Esophagus muscularis mucosa (tissue), 4 donors: ENCODE measurements at regions not wholly inside any gene's neighbourhood (a gene's known extent, or its start where the extent isn't known, plus 50 kb on each side); places are given as distances from the start of the nearest gene placed in this dataset.

Experiments used
- DNase-seq: peaks from one replicate; pipeline ENCODE4 v3.0.0-alpha.2; 2017; ENCODE audit errors: extremely low spot score
- H3K27ac ChIP-seq, 4 donors: fragments of 200-600 bp; sonication (generic); replicated peaks in 1 of 4; 1 replicate in 3 of 4; 2 replicates in 1 of 4; pipeline ENCODE4 v1.5.1; 2016 to 2019; ENCODE audit warnings: mild to moderate bottlenecking in 1 of 4
- H3K27me3 ChIP-seq, 4 donors: fragments of 200-600 bp; sonication (generic); one replicate each; pipeline versions ENCODE4 v1.5.1 to v1.6.0; 2016 to 2019
- H3K36me3 ChIP-seq, 4 donors: fragments of 200-600 bp; sonication (generic); one replicate each; pipeline ENCODE4 v1.5.1; 2016 to 2019
- H3K4me1 ChIP-seq, 4 donors: fragments of 200-600 bp; sonication (generic); one replicate each; pipeline ENCODE4 v1.5.1; 2016 to 2019
- H3K4me3 ChIP-seq, 4 donors: fragments of 200-600 bp; sonication (generic); 1 replicate in 2 of 4; 2 replicates in 2 of 4; pipeline ENCODE4 v1.5.1; 2016 to 2019; ENCODE audit warnings: mild to moderate bottlenecking in 4 of 4, moderate library complexity in 1 of 4
- H3K9me3 ChIP-seq, 4 donors: fragments of 200-600 bp; sonication (generic); 1 replicate in 3 of 4; 2 replicates in 1 of 4; pipeline ENCODE4 v1.5.1; 2016 to 2019
- CTCF ChIP-seq, 3 experiments: fragments of 200-600 bp in 2 of 3; fragments of 450-650 bp in 1 of 3; sonication (generic) in 2 of 3; IDR thresholded peaks; one replicate each; pipeline ENCODE4 v1.5.1; 2017 to 2019; ENCODE audit warnings: antibody characterized with exemption in 3 of 3, mild to moderate bottlenecking in 2 of 3, moderate library complexity in 1 of 3
- EP300 ChIP-seq: sonication (generic); formaldehyde crosslinking; IDR thresholded peaks from one replicate; pipeline ENCODE4 v1.6.1; 2017; ENCODE audit warnings: antibody characterized with exemption
- POLR2A ChIP-seq: fragments of 450-650 bp; IDR thresholded peaks from one replicate; pipeline ENCODE4 v1.6.1; 2017; ENCODE audit warnings: antibody characterized with exemption, moderate library complexity, mild to moderate bottlenecking, low read depth
- POLR2AphosphoS5 ChIP-seq, 2 donors: sonication (generic); formaldehyde crosslinking; IDR thresholded peaks; one replicate each; pipeline ENCODE4 v1.6.1; 2017; ENCODE audit warnings: antibody characterized with exemption in 2 of 2
- WGBS: methylation state at CpG from one replicate; pipeline ENCODE4 v1.1.5; 2018; 5-methylcytosine and 5-hydroxymethylcytosine counted together
- intact Hi-C: fragments of 100-400 bp; cut with DNase I; formaldehyde crosslinking; loops from one replicate; pipeline ENCODE4 v1.15.1; 2023

DNA sequence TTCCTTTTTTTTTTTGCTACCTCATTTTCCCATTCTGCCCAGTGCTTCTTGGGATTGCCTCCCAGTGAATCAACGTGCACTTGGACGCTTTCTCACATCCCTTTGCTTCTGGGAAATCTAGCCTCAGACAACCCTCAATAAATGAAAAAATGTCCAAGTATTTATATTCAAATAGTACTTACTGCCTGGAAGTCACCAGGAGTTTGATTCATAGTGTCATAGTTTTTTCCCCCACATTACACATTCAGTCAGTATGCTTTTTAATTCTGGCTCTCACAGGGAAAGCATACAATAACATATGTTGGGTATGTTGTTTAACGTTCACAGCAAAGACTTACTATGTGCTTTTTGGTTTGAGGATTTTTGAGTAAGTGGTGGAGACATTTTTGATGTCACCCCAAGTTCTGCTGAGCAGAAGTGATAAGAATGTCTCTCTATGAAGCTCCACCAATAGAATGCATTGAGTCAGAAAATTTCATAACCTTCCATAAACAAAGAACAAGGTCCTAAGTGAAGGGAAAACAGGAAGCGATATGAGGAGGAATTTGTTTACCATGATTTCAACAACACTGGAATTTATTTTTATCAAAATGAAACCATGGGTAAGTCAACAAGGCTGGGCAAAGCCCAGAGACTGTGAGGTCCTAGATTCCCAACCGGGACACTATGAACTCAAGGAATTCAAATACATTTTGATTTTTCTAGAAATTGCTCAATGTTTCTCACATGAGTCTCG, 301.2 kb upstream of the BMP2 start:
- intact Hi-C loops, result no loop called here
- H3K27ac ChIP-seq, result no peak overlapping the region
- TF ChIP-seq POLR2A (no peak), CTCF (IDR thresholded peaks at IDR 0.05) (no peak), POLR2AphosphoS5 (IDR thresholded peaks at IDR 0.05) (no peak), EP300 (no peak)
- no peaks in the 10 kb centered on the region for H3K4me1 ChIP-seq
- DNase-seq, result no peak
- no peak overlapping the region for H3K4me3 ChIP-seq
- no peaks in the 10 kb centered on the region for H3K27me3 ChIP-seq
- 73% methylated on average over 6 of the region's 6 CpGs for WGBS
- no peaks in the 10 kb centered on the region for H3K36me3 ChIP-seq
- no peaks in the 10 kb centered on the region for H3K9me3 ChIP-seq

DNA sequence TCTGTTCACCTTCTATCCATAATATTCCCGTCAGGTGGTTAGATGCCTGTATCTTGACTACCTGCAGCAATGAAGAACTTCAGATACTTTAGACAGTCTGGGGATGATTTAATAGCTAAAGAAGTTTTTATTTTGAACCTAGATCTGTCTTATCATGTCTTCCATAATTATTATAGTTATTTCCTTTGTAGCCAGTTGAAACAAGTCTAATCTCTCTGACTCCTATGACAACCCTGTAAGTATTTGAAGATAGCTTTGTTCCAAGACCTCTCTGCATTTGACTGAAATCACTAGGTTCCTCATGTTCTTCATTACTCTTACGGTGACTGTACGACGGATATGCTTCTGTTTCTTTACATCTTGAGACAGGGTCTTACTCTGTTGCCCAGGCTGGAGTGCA, 316.6 kb upstream of the BMP2 start:
- Histone ChIP-seq H3K36me3 (no peaks in the 10 kb centered on the region), H3K4me1 (no peaks in the 10 kb centered on the region), H3K27me3 (no peaks in the 10 kb centered on the region), H3K4me3 (no peak overlapping the region), H3K27ac (no peak overlapping the region), H3K9me3 (no peaks in the 10 kb centered on the region)
- WGBS, result 94% methylated on average over 4 of the region's 4 CpGs
- no peak for DNase-seq
- intact Hi-C loops, result no loop called here
- TF ChIP-seq POLR2A (no peak), CTCF (IDR thresholded peaks at IDR 0.05) (no peak), EP300 (no peak), POLR2AphosphoS5 (IDR thresholded peaks at IDR 0.05) (no peak)

- intact Hi-C loops, result no loop called here
- no peaks in the 10 kb centered on the region for H3K36me3 ChIP-seq
- 65% methylated on average over 5 of the region's 5 CpGs for WGBS
These were observed 317.6 kb upstream of the FERMT1 start for GRCh38 chr20:6440443-6440799.

DNA sequence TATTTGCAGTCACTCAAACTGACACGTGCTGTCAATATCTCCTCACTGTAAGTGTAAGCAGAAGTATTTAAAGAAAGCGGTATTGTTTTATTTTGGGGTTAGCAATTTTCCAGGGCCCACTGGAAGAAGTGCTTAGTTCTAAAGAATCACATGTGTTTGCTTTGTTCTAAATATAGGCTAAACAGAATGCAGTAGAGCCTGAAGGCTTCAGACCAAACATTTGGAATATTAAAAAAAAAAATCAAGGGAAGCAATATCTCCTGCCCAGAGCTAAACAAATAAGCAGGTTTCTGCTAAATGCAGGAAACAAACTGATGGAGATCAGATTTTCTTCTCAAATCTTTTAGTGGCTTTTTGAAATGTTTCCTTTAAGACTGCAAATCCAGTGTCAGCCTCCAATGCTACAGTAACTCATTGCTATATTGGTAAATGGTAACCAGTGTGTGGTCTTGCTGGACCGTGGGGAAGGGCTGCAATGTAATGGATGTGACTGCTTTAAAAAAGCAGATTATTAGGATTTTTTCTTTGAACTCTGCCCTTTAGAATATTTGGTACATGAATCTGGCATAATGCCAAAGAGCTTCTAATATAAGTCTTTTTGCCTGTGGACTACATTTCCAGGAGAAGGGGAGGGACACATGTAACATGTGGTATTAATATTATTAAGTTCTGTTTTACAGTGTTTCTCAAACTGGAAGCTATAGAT, 317.1 kb upstream of the FERMT1 start:
- Histone ChIP-seq H3K27ac (no peak overlapping the region), H3K27me3 (no peaks in the 10 kb centered on the region), H3K4me3 (no peak overlapping the region), H3K9me3 (no peaks in the 10 kb centered on the region), H3K36me3 (no peaks in the 10 kb centered on the region), H3K4me1 (no peaks in the 10 kb centered on the region)
- no peak for DNase-seq
- TF ChIP-seq EP300 (no peak), POLR2A (no peak), POLR2AphosphoS5 (IDR thresholded peaks at IDR 0.05) (no peak), CTCF (IDR thresholded peaks at IDR 0.05) (no peak)
- 46% methylated on average over 3 of the region's 3 CpGs for WGBS
- intact Hi-C loops, result no loop called here

More at GRCh38 chr20:6440443-6440799, 317.6 kb upstream of the FERMT1 start:
- Histone ChIP-seq H3K9me3 (no peaks in the 10 kb centered on the region), H3K4me1 (no peaks in the 10 kb centered on the region), H3K4me3 (no peak overlapping the region), H3K27me3 (no peaks in the 10 kb centered on the region), H3K27ac (no peak overlapping the region)
- TF ChIP-seq POLR2AphosphoS5 (IDR thresholded peaks at IDR 0.05), result no peak
- TF ChIP-seq POLR2A, result no peak
- TF ChIP-seq EP300, result no peak
- TF ChIP-seq CTCF (IDR thresholded peaks at IDR 0.05), result no peak
- no peak for DNase-seq
